Activated CD4-positive, alpha-beta T cell treated with anti-CD3 and anti-CD28 coated beads for 36 hours (primary cell): ENCODE measurements at regions not wholly inside any gene's neighbourhood (a gene's known extent, or its start where the extent isn't known, plus 50 kb on each side); places are given as distances from the start of the nearest gene placed in this dataset.

Experiments used
- ATAC-seq: fragments of 200-7000 bp; cut with Tn5 transposase; one replicate; pipeline ENCODE4 v1.10.0; 2021; ENCODE audit warnings: mild to moderate bottlenecking, moderate library complexity
- CTCF ChIA-PET: fragments of 350-600 bp; sonication (Branson Sonifier 250); formaldehyde crosslinking; loops from one replicate; lab custom pipeline; 2021; ENCODE audit warnings: antibody characterized with exemption; lab: Charles Lee
- POLR2A ChIA-PET: fragments of 350-600 bp; sonication (Branson Sonifier 250); formaldehyde crosslinking; loops from one replicate; lab custom pipeline; 2021; ENCODE audit warnings: antibody characterized with exemption, inconsistent platforms; lab: Charles Lee
- DNase-seq: peaks from one replicate; pipeline ENCODE4 v3.0.0-alpha.2; 2020
- H3K27ac Mint-ChIP-seq: one replicate; pipeline ENCODE4 v1.8.0; 2021; ENCODE audit warnings: mixed read lengths
- H3K27me3 Mint-ChIP-seq: one replicate; pipeline ENCODE4 v1.8.0; 2021; ENCODE audit warnings: mixed read lengths
- H3K36me3 Mint-ChIP-seq: one replicate; pipeline ENCODE4 v1.8.0; 2021; ENCODE audit warnings: low read depth, mixed read lengths
- H3K4me1 Mint-ChIP-seq: one replicate; pipeline ENCODE4 v1.8.0; 2021; ENCODE audit warnings: mixed read lengths
- H3K4me3 Mint-ChIP-seq: one replicate; pipeline ENCODE4 v1.8.0; 2021; ENCODE audit warnings: mild to moderate bottlenecking, moderate library complexity, mixed read lengths
- H3K9me3 Mint-ChIP-seq: one replicate; pipeline ENCODE4 v1.8.0; 2021; ENCODE audit warnings: low read depth, mixed read lengths
- intact Hi-C, 2 experiments: fragments of 100-400 bp; cut with DNase I in 1 of 2; cut with micrococcal nuclease in 1 of 2; formaldehyde crosslinking; loops; one replicate each; pipeline versions ENCODE4 v1.14.2 to v1.15.1; 2022 to 2024; cut with DNase I, micrococcal nuclease

- H3K27me3 Mint-ChIP-seq, result no peaks in the 10 kb centered on the region
- ATAC-seq (no peak), DNase-seq (no peak)
- CTCF ChIA-PET, result no interaction called here
- H3K4me1 Mint-ChIP-seq, result no peaks in the 10 kb centered on the region
- no peaks in the 10 kb centered on the region for H3K9me3 Mint-ChIP-seq
- POLR2A ChIA-PET, result no interaction called here
- no peaks in the 10 kb centered on the region for H3K36me3 Mint-ChIP-seq
- no peak overlapping the region for H3K27ac Mint-ChIP-seq
- intact Hi-C loops, result no loop called here
- H3K4me3 Mint-ChIP-seq, result no peak overlapping the region
These were observed 220.8 kb downstream of the ERMARD start for GRCh38 chr6:169972101-169972651.

- Mint-ChIP-seq H3K36me3 (no peaks in the 10 kb centered on the region), H3K4me1 (no peaks in the 10 kb centered on the region), H3K27me3 (no peaks in the 10 kb centered on the region), H3K4me3 (no peak overlapping the region), H3K27ac (no peak overlapping the region), H3K9me3 (no peaks in the 10 kb centered on the region)
- intact Hi-C loops, result no loop called here
- ATAC-seq (no peak), DNase-seq (no peak)
- CTCF ChIA-PET, result no interaction called here
- POLR2A ChIA-PET, result no interaction called here
These were observed 219.8 kb downstream of the ERMARD start for GRCh38 chr6:169971081-169971861.

GRCh38 chr6:169970306-169970988, 219.0 kb downstream of the ERMARD start:
- POLR2A ChIA-PET, result no interaction called here
- CTCF ChIA-PET, result no interaction called here
- Mint-ChIP-seq H3K27me3 (no peaks in the 10 kb centered on the region), H3K4me1 (no peaks in the 10 kb centered on the region), H3K27ac (no peak overlapping the region), H3K4me3 (no peak overlapping the region), H3K9me3 (no peaks in the 10 kb centered on the region), H3K36me3 (no peaks in the 10 kb centered on the region)
- intact Hi-C loops, result no loop called here
- DNase-seq (no peak), ATAC-seq (no peak)

GRCh38 chr6:169969372-169970099, 218.1 kb downstream of the ERMARD start:
- Mint-ChIP-seq H3K27me3 (no peaks in the 10 kb centered on the region), H3K4me1 (no peaks in the 10 kb centered on the region), H3K36me3 (no peaks in the 10 kb centered on the region), H3K27ac (no peak overlapping the region), H3K4me3 (no peak overlapping the region), H3K9me3 (no peaks in the 10 kb centered on the region)
- ChIA-PET CTCF (no interaction called here), POLR2A (no interaction called here)
- ATAC-seq (no peak), DNase-seq (no peak)
- intact Hi-C loops, result no loop called here

- intact Hi-C loops, result no loop called here
- no peak for ATAC-seq
- no peaks in the 10 kb centered on the region for H3K4me1 Mint-ChIP-seq
- no peak for DNase-seq
- CTCF ChIA-PET, result interaction anchor here (0.7 kb wide), 1 partner anchor 37 kb away, joined by 4 read pairs; no protein-coding TSS in a partner anchor
- H3K27ac Mint-ChIP-seq, result no peak overlapping the region
- POLR2A ChIA-PET, result no interaction called here
- no peaks in the 10 kb centered on the region for H3K9me3 Mint-ChIP-seq
- H3K4me3 Mint-ChIP-seq, result no peak overlapping the region
- no peaks in the 10 kb centered on the region for H3K27me3 Mint-ChIP-seq
- H3K36me3 Mint-ChIP-seq, result no peaks in the 10 kb centered on the region
These were observed 217.3 kb downstream of the ERMARD start for GRCh38 chr6:169968541-169969270.

- CTCF ChIA-PET, result interaction anchor here (0.7 kb wide), 1 partner anchor 38 kb away, joined by 4 read pairs; no protein-coding TSS in a partner anchor
- Mint-ChIP-seq H3K27me3 (no peaks in the 10 kb centered on the region), H3K4me1 (no peaks in the 10 kb centered on the region), H3K9me3 (no peaks in the 10 kb centered on the region), H3K4me3 (no peak overlapping the region), H3K27ac (no peak overlapping the region), H3K36me3 (no peaks in the 10 kb centered on the region)
- POLR2A ChIA-PET, result no interaction called here
- ATAC-seq (peak; percentile 75), DNase-seq (peak; percentile 45)
- intact Hi-C loops, result no loop called here
These were observed 216.3 kb downstream of the ERMARD start for GRCh38 chr6:169967687-169968086.

GRCh38 chr6:169966312-169967181, 215.1 kb downstream of the ERMARD start:
- ATAC-seq, result no peak
- no peaks in the 10 kb centered on the region for H3K36me3 Mint-ChIP-seq
- H3K27ac Mint-ChIP-seq, result no peak overlapping the region
- ChIA-PET CTCF (no interaction called here), POLR2A (no interaction called here)
- H3K4me3 Mint-ChIP-seq, result no peak overlapping the region
- no peak for DNase-seq
- H3K4me1 Mint-ChIP-seq, result no peaks in the 10 kb centered on the region
- H3K9me3 Mint-ChIP-seq, result no peaks in the 10 kb centered on the region
- no peaks in the 10 kb centered on the region for H3K27me3 Mint-ChIP-seq
- intact Hi-C loops, result no loop called here

GRCh38 chr6:169965657-169966311, 214.4 kb downstream of the ERMARD start:
- H3K4me3 Mint-ChIP-seq, result no peak overlapping the region
- intact Hi-C loops, result no loop called here
- peaks cover 2% of the 10 kb centered on the region for H3K27me3 Mint-ChIP-seq
- DNase-seq (no peak), ATAC-seq (no peak)
- H3K27ac Mint-ChIP-seq, result no peak overlapping the region
- peaks cover 2% of the 10 kb centered on the region for H3K4me1 Mint-ChIP-seq
- POLR2A ChIA-PET, result no interaction called here
- no peaks in the 10 kb centered on the region for H3K36me3 Mint-ChIP-seq
- no peaks in the 10 kb centered on the region for H3K9me3 Mint-ChIP-seq
- CTCF ChIA-PET, result no interaction called here

- no peaks in the 10 kb centered on the region for H3K36me3 Mint-ChIP-seq
These were observed 213.8 kb downstream of the ERMARD start for GRCh38 chr6:169965239-169965638.

GRCh38 chr6:169964486-169965180, 213.2 kb downstream of the ERMARD start:
- peaks cover 2% of the 10 kb centered on the region for H3K4me1 Mint-ChIP-seq
- peaks cover 2% of the 10 kb centered on the region for H3K27me3 Mint-ChIP-seq
- H3K27ac Mint-ChIP-seq, result no peak overlapping the region
- intact Hi-C loops, result no loop called here
- H3K9me3 Mint-ChIP-seq, result no peaks in the 10 kb centered on the region
- ATAC-seq (no peak), DNase-seq (no peak)
- H3K4me3 Mint-ChIP-seq, result no peak overlapping the region
- H3K36me3 Mint-ChIP-seq, result no peaks in the 10 kb centered on the region
- POLR2A ChIA-PET, result no interaction called here
- CTCF ChIA-PET, result no interaction called here

More at GRCh38 chr6:169965239-169965638, 213.8 kb downstream of the ERMARD start:
- DNase-seq, result no peak
- Mint-ChIP-seq H3K9me3 (no peaks in the 10 kb centered on the region), H3K4me1 (peaks cover 2% of the 10 kb centered on the region), H3K27me3 (peaks cover 2% of the 10 kb centered on the region), H3K4me3 (no peak overlapping the region), H3K27ac (no peak overlapping the region)
- intact Hi-C loops, result no loop called here
- CTCF ChIA-PET, result no interaction called here
- ATAC-seq, result no peak
- POLR2A ChIA-PET, result no interaction called here
